Right atrium auricular region (tissue), 2 donors: ENCODE measurements at regions not wholly inside any gene's neighbourhood (a gene's known extent, or its start where the extent isn't known, plus 50 kb on each side); places are given as distances from the start of the nearest gene placed in this dataset.

Experiments
- DNase-seq: peaks from one replicate; pipeline ENCODE4 v3.0.0-alpha.2; 2019; ENCODE audit warnings: low spot score
- H3K27ac ChIP-seq, 2 donors: fragments of 200-600 bp; sonication (generic); 1 replicate in 1 of 2; 2 replicates in 1 of 2; pipeline ENCODE4 v1.5.1; 2016 to 2019
- H3K27me3 ChIP-seq, 2 donors: fragments of 200-600 bp; sonication (generic); one replicate each; pipeline versions ENCODE4 v1.5.1 to v1.6.0; 2017 to 2019
- H3K36me3 ChIP-seq: fragments of 200-600 bp; sonication (generic); one replicate; pipeline ENCODE4 v1.5.1; 2016
- H3K4me1 ChIP-seq, 2 donors: fragments of 200-600 bp; sonication (generic); one replicate each; pipeline versions ENCODE4 v1.5.1 to v1.6.0; 2017 to 2019
- H3K4me3 ChIP-seq, 2 donors: fragments of 200-600 bp; sonication (generic); 1 replicate in 1 of 2; 2 replicates in 1 of 2; pipeline ENCODE4 v1.5.1; 2017 to 2019; ENCODE audit warnings: mild to moderate bottlenecking in 1 of 2, moderate library complexity in 1 of 2
- H3K9me3 ChIP-seq, 2 donors: fragments of 200-600 bp; sonication (generic); one replicate each; pipeline ENCODE4 v1.5.1; 2019
- TF ChIP-seq, protein P1 (sequence below), 2 donors: fragments of 200-600 bp; sonication (generic); IDR thresholded peaks; one replicate each; pipeline ENCODE4 v1.5.1; 2019; ENCODE audit warnings: antibody characterized with exemption in 2 of 2

DNA sequence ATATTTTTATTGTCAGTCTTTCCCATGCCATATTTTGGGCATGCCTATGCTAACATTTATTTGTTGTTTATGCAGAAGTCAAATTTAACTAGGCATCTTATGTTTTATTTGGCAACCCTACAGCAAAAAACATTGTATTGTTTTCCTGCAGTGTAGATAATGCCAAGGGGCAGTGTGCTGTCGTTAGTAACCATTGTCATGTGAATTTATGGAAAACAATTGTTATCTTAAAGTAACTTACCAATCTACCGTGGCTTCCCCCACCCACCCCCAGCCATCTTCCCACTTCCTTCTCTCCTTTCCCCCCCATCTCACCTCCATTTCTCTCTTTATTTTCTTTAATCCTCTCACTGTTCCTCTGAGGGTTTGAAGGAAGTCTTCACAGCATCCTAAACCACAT, 370.5 kb downstream of the ACTR3B start:
- TF ChIP-seq, protein P1, sequence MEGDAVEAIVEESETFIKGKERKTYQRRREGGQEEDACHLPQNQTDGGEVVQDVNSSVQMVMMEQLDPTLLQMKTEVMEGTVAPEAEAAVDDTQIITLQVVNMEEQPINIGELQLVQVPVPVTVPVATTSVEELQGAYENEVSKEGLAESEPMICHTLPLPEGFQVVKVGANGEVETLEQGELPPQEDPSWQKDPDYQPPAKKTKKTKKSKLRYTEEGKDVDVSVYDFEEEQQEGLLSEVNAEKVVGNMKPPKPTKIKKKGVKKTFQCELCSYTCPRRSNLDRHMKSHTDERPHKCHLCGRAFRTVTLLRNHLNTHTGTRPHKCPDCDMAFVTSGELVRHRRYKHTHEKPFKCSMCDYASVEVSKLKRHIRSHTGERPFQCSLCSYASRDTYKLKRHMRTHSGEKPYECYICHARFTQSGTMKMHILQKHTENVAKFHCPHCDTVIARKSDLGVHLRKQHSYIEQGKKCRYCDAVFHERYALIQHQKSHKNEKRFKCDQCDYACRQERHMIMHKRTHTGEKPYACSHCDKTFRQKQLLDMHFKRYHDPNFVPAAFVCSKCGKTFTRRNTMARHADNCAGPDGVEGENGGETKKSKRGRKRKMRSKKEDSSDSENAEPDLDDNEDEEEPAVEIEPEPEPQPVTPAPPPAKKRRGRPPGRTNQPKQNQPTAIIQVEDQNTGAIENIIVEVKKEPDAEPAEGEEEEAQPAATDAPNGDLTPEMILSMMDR (IDR thresholded peaks at IDR 0.05), result no peak
- Histone ChIP-seq H3K36me3 (no peaks in the 10 kb centered on the region), H3K27ac (no peak overlapping the region), H3K27me3 (no peaks in the 10 kb centered on the region), H3K4me3 (no peak overlapping the region), H3K9me3 (no peaks in the 10 kb centered on the region), H3K4me1 (no peaks in the 10 kb centered on the region)
- DNase-seq, result no peak

GRCh38 chr7:153151766-153152165, 392.2 kb downstream of the ACTR3B start:
- Histone ChIP-seq H3K4me1 (no peaks in the 10 kb centered on the region), H3K9me3 (peaks cover 0 to 9% of the 10 kb centered on the region in 2 donors), H3K36me3 (no peaks in the 10 kb centered on the region), H3K27me3 (no peaks in the 10 kb centered on the region), H3K27ac (no peak overlapping the region), H3K4me3 (no peak overlapping the region)
- TF ChIP-seq, protein P1 (IDR thresholded peaks at IDR 0.05), result no peak
- DNase-seq, result no peak

DNA sequence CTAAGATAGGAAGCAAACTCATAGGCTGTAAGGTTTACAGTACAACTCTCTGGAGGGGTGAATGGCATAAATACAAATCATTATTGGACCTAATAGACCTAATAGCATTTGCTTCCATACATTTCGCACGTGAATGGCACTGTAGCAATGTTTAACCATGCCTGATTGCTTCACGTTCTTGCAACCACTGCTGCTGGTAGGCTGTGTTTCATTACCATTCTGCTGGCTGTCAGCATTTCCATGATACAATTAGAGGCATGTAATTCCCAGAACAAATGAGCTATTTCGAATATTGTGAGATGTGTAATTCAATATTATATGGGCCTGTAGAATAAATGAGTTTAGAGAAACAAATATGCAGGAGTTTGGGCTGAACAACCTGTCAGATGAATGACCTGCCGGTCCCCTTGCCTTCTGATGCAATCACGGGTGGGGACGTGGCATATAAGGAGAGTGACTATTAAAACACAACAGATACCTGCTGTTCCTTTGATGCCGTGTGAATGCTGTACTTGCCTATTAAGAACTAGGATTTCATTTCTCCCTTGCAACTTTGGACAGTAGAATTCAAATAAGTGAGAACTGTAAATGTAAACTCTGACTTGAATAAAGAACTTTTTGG, 393.4 kb downstream of the ACTR3B start:
- Histone ChIP-seq H3K36me3 (no peaks in the 10 kb centered on the region), H3K4me1 (no peaks in the 10 kb centered on the region), H3K27me3 (no peaks in the 10 kb centered on the region), H3K4me3 (no peak overlapping the region), H3K9me3 (peaks cover 0 to 3% of the 10 kb centered on the region in 2 donors), H3K27ac (no peak overlapping the region)
- no peak for DNase-seq
- TF ChIP-seq, protein P1 (IDR thresholded peaks at IDR 0.05), result no peak

GRCh38 chr7:153158149-153158548, 398.6 kb downstream of the ACTR3B start:
- Histone ChIP-seq H3K27ac (no peak overlapping the region), H3K4me3 (no peak overlapping the region), H3K36me3 (no peaks in the 10 kb centered on the region), H3K4me1 (no peaks in the 10 kb centered on the region), H3K27me3 (no peaks in the 10 kb centered on the region), H3K9me3 (no peaks in the 10 kb centered on the region)
- DNase-seq, result no peak
- TF ChIP-seq, protein P1 (IDR thresholded peaks at IDR 0.05), result no peak

GRCh38 chr7:153170287-153170686, 410.7 kb downstream of the ACTR3B start:
- H3K9me3 ChIP-seq, result peaks cover 0 to 23% of the 10 kb centered on the region in 2 donors
- no peaks in the 10 kb centered on the region for H3K27me3 ChIP-seq
- no peaks in the 10 kb centered on the region for H3K4me1 ChIP-seq
- H3K4me3 ChIP-seq, result no peak overlapping the region
- no peaks in the 10 kb centered on the region for H3K36me3 ChIP-seq
- no peak for DNase-seq
- no peak overlapping the region for H3K27ac ChIP-seq
- TF ChIP-seq, protein P1 (IDR thresholded peaks at IDR 0.05), result no peak

DNA sequence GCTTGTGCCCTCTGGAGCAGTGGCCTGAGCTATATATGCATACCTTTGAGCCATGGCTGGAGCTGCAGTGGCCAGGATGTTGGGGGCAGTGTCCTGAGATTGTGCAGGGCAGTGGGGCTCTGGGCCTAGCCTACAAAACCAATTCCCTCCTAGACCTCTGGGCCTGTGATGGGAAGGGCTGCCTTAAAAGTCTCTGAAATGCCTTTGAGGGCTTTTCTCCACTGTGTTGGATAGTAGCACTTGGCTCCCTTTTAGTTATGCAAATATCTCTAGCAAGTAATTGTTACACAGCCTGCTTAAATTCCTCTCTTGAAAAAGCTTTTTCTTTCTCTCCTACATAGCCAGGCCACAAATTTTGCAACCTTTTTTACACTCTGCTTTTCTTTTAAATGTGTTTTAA, 426.4 kb downstream of the ACTR3B start:
- Histone ChIP-seq H3K36me3 (no peaks in the 10 kb centered on the region), H3K27ac (no peak overlapping the region), H3K4me1 (no peaks in the 10 kb centered on the region), H3K4me3 (no peak overlapping the region), H3K27me3 (no peaks in the 10 kb centered on the region), H3K9me3 (no peaks in the 10 kb centered on the region)
- TF ChIP-seq, protein P1 (IDR thresholded peaks at IDR 0.05), result no peak
- no peak for DNase-seq
